ENCODE measurements at regions not wholly inside any gene's neighbourhood (a gene's known extent, or its start where the extent isn't known, plus 50 kb on each side); places are given as distances from the start of the nearest gene placed in this dataset.
A peak's percentile ranks its signal among the peaks of the same experiment; 100 is the strongest.

DNA sequence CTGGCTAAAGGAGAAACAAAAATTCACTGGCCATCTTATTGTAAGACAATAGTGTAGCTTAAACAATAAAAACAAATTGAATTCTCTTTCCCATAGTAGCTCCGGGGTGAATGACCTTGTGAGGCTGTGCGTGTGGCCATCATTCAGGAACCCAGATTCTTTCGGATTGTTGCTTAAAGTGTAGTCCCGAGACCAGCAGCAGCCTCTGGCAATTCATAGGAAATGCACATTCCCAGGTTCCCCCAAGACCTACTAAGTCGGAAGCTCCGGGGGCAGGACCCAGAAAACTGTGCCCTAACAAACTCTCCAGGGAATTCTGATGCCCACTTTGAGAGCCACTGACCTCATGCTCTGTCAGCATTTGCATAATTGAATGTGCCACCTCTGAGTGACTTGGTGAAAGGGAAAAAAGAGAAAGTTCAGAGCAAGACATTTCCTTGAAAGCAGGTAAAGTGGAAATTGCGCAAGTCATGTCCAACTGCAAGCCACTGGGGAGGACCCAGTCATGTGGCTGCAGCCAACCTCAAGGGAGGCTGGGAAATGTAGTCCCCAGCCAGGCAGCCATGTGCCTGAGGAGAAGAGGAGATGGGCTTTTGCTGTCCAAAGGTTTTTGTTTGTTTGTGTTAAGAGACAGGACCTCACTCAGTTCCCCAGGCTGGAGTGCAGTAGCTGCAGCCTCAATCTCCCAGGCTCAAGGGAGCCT lies 50.7 kb upstream of the PNMA8B start:
- H3K36me3 ChIP-seq: no peaks in the 10 kb centered on the region
- H3K9me3 ChIP-seq: no peaks in the 10 kb centered on the region
- TF ChIP-seq POLR2AphosphoS5 (IDR thresholded peaks at IDR 0.05): peak; percentile 57
- TF ChIP-seq, protein P1, sequence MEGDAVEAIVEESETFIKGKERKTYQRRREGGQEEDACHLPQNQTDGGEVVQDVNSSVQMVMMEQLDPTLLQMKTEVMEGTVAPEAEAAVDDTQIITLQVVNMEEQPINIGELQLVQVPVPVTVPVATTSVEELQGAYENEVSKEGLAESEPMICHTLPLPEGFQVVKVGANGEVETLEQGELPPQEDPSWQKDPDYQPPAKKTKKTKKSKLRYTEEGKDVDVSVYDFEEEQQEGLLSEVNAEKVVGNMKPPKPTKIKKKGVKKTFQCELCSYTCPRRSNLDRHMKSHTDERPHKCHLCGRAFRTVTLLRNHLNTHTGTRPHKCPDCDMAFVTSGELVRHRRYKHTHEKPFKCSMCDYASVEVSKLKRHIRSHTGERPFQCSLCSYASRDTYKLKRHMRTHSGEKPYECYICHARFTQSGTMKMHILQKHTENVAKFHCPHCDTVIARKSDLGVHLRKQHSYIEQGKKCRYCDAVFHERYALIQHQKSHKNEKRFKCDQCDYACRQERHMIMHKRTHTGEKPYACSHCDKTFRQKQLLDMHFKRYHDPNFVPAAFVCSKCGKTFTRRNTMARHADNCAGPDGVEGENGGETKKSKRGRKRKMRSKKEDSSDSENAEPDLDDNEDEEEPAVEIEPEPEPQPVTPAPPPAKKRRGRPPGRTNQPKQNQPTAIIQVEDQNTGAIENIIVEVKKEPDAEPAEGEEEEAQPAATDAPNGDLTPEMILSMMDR (IDR thresholded peaks at IDR 0.05): no peak
- H3K4me1 ChIP-seq (replicated peaks): no peaks in the 10 kb centered on the region
- no peak overlapping the region for H3K4me3 ChIP-seq
- intact Hi-C loops (cut with DNase I): no loop called here
- DNase-seq (ENCODE audit: low spot score): peak; percentile 31
- WGBS: 70% methylated on average over 7 of the region's 7 CpGs
- no peaks in the 10 kb centered on the region for H3K27me3 ChIP-seq (replicated peaks; ENCODE audit: insufficient read depth)
- H3K27ac ChIP-seq: no peak overlapping the region

DNA sequence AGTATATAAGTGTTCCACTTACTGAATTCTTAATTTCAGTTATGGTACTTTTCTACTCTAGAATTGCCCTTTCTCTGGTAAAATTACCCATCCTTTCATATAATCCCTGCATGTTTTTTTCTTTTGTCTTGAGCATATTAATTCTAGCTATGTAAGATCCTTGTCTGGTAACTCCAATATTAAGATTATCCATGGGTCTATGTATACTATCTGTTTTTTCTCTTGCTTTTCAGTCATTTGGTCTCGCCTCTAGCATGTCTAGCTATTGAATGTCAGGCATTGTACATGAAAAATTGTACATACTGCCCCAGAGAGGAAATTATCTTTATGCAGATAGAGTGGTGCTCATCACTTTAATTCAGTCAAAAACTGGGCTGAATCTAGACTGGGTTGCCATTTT lies 50.4 kb upstream of the CALM3 start:
- no peaks in the 10 kb centered on the region for H3K36me3 ChIP-seq
- DNase-seq (ENCODE audit: low spot score): no peak
- intact Hi-C loops (cut with DNase I): no loop called here
- no peaks in the 10 kb centered on the region for H3K4me1 ChIP-seq (replicated peaks)
- no peak overlapping the region for H3K4me3 ChIP-seq
- H3K27ac ChIP-seq: no peak overlapping the region
- WGBS: 62% methylated on average over 1 of the region's 1 CpG
- H3K9me3 ChIP-seq: no peaks in the 10 kb centered on the region
- no peak for TF ChIP-seq POLR2AphosphoS5 (IDR thresholded peaks at IDR 0.05)
- TF ChIP-seq, protein P1 (IDR thresholded peaks at IDR 0.05): no peak
- TF ChIP-seq POLR2A (IDR thresholded peaks at IDR 0.05): no peak
- H3K27me3 ChIP-seq (replicated peaks; ENCODE audit: insufficient read depth): no peaks in the 10 kb centered on the region

DNA sequence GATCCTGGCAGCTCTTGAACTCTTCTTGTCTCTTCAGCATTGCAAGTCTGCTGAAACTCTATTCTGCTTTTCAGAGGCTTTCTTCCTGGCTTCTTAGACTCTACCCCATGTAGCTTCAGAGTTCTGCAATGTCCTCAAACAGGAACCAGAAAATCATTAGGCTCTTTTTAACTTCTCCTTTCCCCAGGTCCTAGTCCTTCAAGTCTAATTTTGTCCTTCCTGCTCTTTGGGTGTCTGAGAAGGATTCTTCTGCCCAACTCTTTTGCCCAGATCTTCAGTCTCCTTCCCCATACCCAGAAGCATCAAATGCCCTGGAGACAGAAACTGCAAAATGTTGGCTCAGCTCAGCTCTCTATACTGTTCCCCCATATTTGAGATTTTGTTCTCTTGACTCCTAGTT lies 50.0 kb upstream of the CALM3 start:
- no peak for DNase-seq (ENCODE audit: low spot score)
- no peaks in the 10 kb centered on the region for H3K27me3 ChIP-seq (replicated peaks; ENCODE audit: insufficient read depth)
- H3K4me3 ChIP-seq: no peak overlapping the region
- H3K27ac ChIP-seq: no peak overlapping the region
- intact Hi-C loops (cut with DNase I): no loop called here
- H3K36me3 ChIP-seq: no peaks in the 10 kb centered on the region
- TF ChIP-seq POLR2A (IDR thresholded peaks at IDR 0.05) (no peak), POLR2AphosphoS5 (IDR thresholded peaks at IDR 0.05) (no peak)
- TF ChIP-seq, protein P1 (IDR thresholded peaks at IDR 0.05): no peak
- no peaks in the 10 kb centered on the region for H3K4me1 ChIP-seq (replicated peaks)
- H3K9me3 ChIP-seq: no peaks in the 10 kb centered on the region

Measured in prostate gland (tissue), 2 donors.